ENCODE measurements at regions not wholly inside any gene's neighbourhood (a gene's known extent, or its start where the extent isn't known, plus 50 kb on each side); places are given as distances from the start of the nearest gene placed in this dataset.
"Not testable (repeated sequence)": the region's sequence is repeated elsewhere in the genome, so short reads cannot be mapped to it uniquely, and the experiment has no call there.

GRCh38 chr2:72078773-72079172 lies 68.9 kb downstream of the CYP26B1 start:
- peaks cover 12% of the 10 kb centered on the region for H3K9me3 Mint-ChIP-seq (ENCODE audit: unreplicated experiment)
- peaks cover 32% of the 10 kb centered on the region for H3K27me3 Mint-ChIP-seq (ENCODE audit: unreplicated experiment)
- TF ChIP-seq CTCF (IDR thresholded peaks at IDR 0.05), result no peak
- H3K27ac Mint-ChIP-seq (ENCODE audit: unreplicated experiment), result no peak overlapping the region
- no peak overlapping the region for H3K4me3 Mint-ChIP-seq (ENCODE audit: unreplicated experiment)
- peaks cover 2% of the 10 kb centered on the region for H3K4me1 Mint-ChIP-seq (ENCODE audit: unreplicated experiment)
- no peaks in the 10 kb centered on the region for H3K36me3 Mint-ChIP-seq (ENCODE audit: unreplicated experiment)
- no peak for DNase-seq (ENCODE audit: extremely low spot score, unreplicated experiment)

- Mint-ChIP-seq H3K4me3 (ENCODE audit: unreplicated experiment) (no peak overlapping the region), H3K27me3 (ENCODE audit: unreplicated experiment) (peaks cover 36% of the 10 kb centered on the region), H3K27ac (ENCODE audit: unreplicated experiment) (no peak overlapping the region), H3K4me1 (ENCODE audit: unreplicated experiment) (peaks cover 2% of the 10 kb centered on the region), H3K9me3 (ENCODE audit: unreplicated experiment) (peaks cover 19% of the 10 kb centered on the region), H3K36me3 (ENCODE audit: unreplicated experiment) (no peaks in the 10 kb centered on the region)
- no peak for DNase-seq (ENCODE audit: extremely low spot score, unreplicated experiment)
- no peak for TF ChIP-seq CTCF (IDR thresholded peaks at IDR 0.05)
Measured at GRCh38 chr2:72077702-72078169, 69.9 kb downstream of the CYP26B1 start.

- H3K4me1 Mint-ChIP-seq (ENCODE audit: unreplicated experiment); DNase-seq (ENCODE audit: extremely low spot score, unreplicated experiment); H3K27ac Mint-ChIP-seq (ENCODE audit: unreplicated experiment); H3K36me3 Mint-ChIP-seq (ENCODE audit: unreplicated experiment); H3K4me3 Mint-ChIP-seq (ENCODE audit: unreplicated experiment): not testable (repeated sequence)
- Mint-ChIP-seq H3K9me3 (ENCODE audit: unreplicated experiment) (peaks cover 19% of the 10 kb centered on the region), H3K27me3 (ENCODE audit: unreplicated experiment) (peaks cover 54% of the 10 kb centered on the region)
Measured at GRCh38 chr2:72073373-72073772, 74.3 kb downstream of the CYP26B1 start.

DNA sequence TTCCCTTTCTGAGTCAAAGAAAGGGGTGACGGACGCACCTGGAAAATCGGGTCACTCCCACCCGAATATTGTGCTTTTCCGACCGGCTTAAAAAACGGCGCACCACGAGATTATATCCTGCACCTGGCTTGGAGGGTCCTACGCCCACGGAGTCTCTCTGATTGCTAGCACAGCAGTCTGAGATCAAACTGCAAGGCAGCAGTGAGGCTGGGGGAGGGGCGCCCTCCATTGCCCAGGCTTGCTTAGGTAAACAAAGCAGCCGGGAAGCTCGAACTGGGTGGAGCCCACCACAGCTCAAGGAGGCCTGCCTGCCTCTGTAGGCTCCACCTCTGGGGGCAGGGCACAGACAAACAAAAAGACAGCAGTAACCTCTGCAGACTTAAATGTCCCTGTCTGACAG lies 83.5 kb downstream of the CYP26B1 start:
- not testable (repeated sequence) for H3K4me3 Mint-ChIP-seq (ENCODE audit: unreplicated experiment); H3K36me3 Mint-ChIP-seq (ENCODE audit: unreplicated experiment); DNase-seq (ENCODE audit: extremely low spot score, unreplicated experiment); H3K4me1 Mint-ChIP-seq (ENCODE audit: unreplicated experiment); H3K9me3 Mint-ChIP-seq (ENCODE audit: unreplicated experiment); H3K27ac Mint-ChIP-seq (ENCODE audit: unreplicated experiment)
- H3K27me3 Mint-ChIP-seq (ENCODE audit: unreplicated experiment), result peaks cover 25% of the 10 kb centered on the region

- Mint-ChIP-seq H3K4me1 (ENCODE audit: unreplicated experiment) (no peaks in the 10 kb centered on the region), H3K27ac (ENCODE audit: unreplicated experiment) (no peak overlapping the region), H3K9me3 (ENCODE audit: unreplicated experiment) (peaks cover 6% of the 10 kb centered on the region), H3K4me3 (ENCODE audit: unreplicated experiment) (no peak overlapping the region), H3K27me3 (ENCODE audit: unreplicated experiment) (peaks cover 44% of the 10 kb centered on the region), H3K36me3 (ENCODE audit: unreplicated experiment) (no peaks in the 10 kb centered on the region)
- no peak for TF ChIP-seq CTCF (IDR thresholded peaks at IDR 0.05)
- DNase-seq (ENCODE audit: extremely low spot score, unreplicated experiment), result no peak
Measured at GRCh38 chr2:72062336-72062735, 85.3 kb downstream of the CYP26B1 start.

DNA sequence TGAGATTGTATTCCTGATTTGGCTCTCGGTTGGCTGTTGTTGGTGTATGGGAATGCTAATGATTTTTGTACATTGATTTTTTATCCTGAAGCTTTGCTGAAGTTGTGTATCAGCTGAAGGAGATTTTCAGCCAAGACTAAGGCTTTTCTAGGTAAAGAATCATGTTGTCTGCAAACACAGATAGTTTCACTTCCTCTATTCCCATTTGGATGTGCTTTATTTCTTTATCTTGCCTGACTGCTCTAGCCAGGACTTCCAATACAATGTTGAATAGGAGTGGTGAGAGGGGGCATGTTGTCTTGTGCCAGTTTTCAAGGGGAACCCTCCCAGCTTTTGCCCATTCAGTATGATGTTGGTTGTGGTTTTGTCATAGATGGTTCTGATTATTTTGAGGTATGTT lies 90.4 kb downstream of the CYP26B1 start:
- H3K4me1 Mint-ChIP-seq (ENCODE audit: unreplicated experiment), result no peaks in the 10 kb centered on the region
- TF ChIP-seq CTCF (IDR thresholded peaks at IDR 0.05), result no peak
- no peak for DNase-seq (ENCODE audit: extremely low spot score, unreplicated experiment)
- no peak overlapping the region for H3K4me3 Mint-ChIP-seq (ENCODE audit: unreplicated experiment)
- no peaks in the 10 kb centered on the region for H3K9me3 Mint-ChIP-seq (ENCODE audit: unreplicated experiment)
- no peak overlapping the region for H3K27ac Mint-ChIP-seq (ENCODE audit: unreplicated experiment)
- H3K36me3 Mint-ChIP-seq (ENCODE audit: unreplicated experiment), result no peaks in the 10 kb centered on the region
- peaks cover 51% of the 10 kb centered on the region for H3K27me3 Mint-ChIP-seq (ENCODE audit: unreplicated experiment)

Measured in osteocyte (in vitro differentiated cells).